Mucosa of stomach (tissue), 1 donor: ENCODE measurements at regions not wholly inside any gene's neighbourhood (a gene's known extent, or its start where the extent isn't known, plus 50 kb on each side); places are given as distances from the start of the nearest gene placed in this dataset.

Experiments
- H3K27me3 ChIP-seq: one replicate; pipeline ENCODE4 v1.7.0; 2013; ENCODE audit warnings: mild to moderate bottlenecking, low read length; ENCODE audit not compliant: control insufficient read depth, insufficient read depth
- H3K36me3 ChIP-seq: one replicate; pipeline ENCODE4 v1.7.0; 2013; ENCODE audit warnings: low read length; ENCODE audit not compliant: control insufficient read depth, insufficient read depth
- H3K4me1 ChIP-seq: one replicate; pipeline ENCODE4 v1.7.0; 2013; ENCODE audit warnings: mild to moderate bottlenecking, low read length; ENCODE audit not compliant: control insufficient read depth, insufficient read depth
- H3K4me3 ChIP-seq: one replicate; pipeline ENCODE4 v1.7.0; 2013; ENCODE audit warnings: low read length
- H3K9ac ChIP-seq: one replicate; pipeline ENCODE4 v1.7.0; 2013; ENCODE audit warnings: mild to moderate bottlenecking, low read length, moderate library complexity
- H3K9me3 ChIP-seq: one replicate; pipeline ENCODE4 v1.7.0; 2013; ENCODE audit warnings: mild to moderate bottlenecking, low read length, moderate library complexity; ENCODE audit not compliant: control insufficient read depth
- donor health status: Pancreatic carcinoma.

DNA sequence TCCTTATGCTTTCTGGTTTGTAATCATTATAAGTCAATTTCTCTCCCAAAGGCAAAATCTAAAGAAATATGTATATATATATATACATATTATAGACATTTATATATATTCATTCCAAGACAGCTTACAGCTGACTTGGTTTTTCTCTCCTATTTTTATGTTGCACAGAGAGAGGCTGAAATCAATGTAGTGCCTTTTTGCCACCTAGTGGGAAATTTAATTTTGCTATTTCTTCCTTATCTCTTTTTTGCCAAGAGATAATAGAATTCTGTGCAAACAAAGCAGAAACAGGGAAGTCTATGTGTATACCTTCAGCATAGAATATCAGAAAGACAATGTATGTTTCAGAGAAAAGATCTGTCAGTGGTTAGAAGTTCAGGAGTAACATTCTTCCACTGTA is 186.0 kb upstream of the ANO5 start:
- Histone ChIP-seq H3K27me3 (no peaks in the 10 kb centered on the region), H3K36me3 (no peaks in the 10 kb centered on the region), H3K9ac (no peak overlapping the region), H3K9me3 (no peaks in the 10 kb centered on the region), H3K4me1 (no peaks in the 10 kb centered on the region), H3K4me3 (no peak overlapping the region)

DNA sequence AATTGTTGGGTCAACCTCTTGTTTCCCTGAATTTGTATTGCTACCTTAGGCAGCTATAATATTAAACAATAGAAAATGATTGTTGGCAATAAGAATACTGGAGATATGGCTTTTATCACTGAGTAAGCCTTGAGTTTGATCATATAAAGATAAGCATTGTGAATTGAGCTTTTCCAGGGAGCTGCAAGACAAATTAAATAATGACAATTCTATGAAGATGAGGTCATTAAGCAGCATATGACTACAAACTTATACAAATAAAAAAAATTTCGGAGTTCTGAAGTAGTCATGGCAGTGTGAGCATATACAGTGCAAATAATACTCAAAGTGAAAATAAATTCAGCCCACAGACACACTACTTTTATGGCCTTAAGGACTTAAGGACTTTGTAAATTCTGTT is 161.1 kb upstream of the ANO5 start:
- no peak overlapping the region for H3K9ac ChIP-seq
- H3K4me3 ChIP-seq: no peak overlapping the region
- H3K4me1 ChIP-seq: no peaks in the 10 kb centered on the region
- no peaks in the 10 kb centered on the region for H3K9me3 ChIP-seq
- no peaks in the 10 kb centered on the region for H3K36me3 ChIP-seq
- H3K27me3 ChIP-seq: no peaks in the 10 kb centered on the region

DNA sequence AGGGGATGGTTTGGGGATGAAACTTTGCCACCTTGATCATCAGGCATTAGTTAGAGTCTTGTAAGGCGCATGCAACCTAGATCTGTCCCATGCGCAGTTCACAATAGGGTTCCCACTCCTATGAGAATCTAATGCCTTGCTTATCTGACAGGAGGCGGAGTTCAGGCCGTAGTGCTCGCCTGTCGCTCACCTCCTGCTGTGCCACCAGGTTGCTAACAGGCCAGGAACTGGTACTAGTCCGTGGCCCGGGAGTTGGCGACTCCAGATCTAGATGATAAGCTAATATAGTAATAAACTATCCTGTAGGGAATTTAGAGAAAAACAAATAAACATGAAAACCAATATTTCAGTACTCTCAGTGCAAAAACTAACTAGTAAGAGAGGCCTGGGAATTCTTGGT is 155.4 kb upstream of the ANO5 start:
- Histone ChIP-seq H3K36me3 (no peaks in the 10 kb centered on the region), H3K27me3 (no peaks in the 10 kb centered on the region), H3K4me3 (no peak overlapping the region), H3K4me1 (no peaks in the 10 kb centered on the region), H3K9me3 (no peaks in the 10 kb centered on the region), H3K9ac (no peak overlapping the region)

DNA sequence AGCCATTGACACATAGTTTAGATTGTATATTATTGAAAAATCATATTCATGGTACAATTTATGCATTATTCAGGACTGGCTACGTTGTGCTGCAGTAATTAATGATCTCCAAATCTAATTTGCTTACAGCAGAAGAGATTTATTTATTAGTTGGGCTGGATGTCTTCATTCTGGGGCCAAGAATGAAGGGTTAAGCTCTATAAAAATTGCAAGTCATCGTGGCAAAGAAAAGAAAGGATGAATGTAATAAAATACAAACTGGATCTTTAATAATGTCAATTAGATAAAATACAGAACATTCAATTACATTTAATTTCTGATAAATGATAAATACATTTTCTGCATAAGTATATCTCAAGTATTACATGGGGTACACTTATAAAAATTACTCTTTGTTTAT is 151.8 kb upstream of the ANO5 start:
- Histone ChIP-seq H3K36me3 (no peaks in the 10 kb centered on the region), H3K9me3 (no peaks in the 10 kb centered on the region), H3K27me3 (no peaks in the 10 kb centered on the region), H3K9ac (no peak overlapping the region), H3K4me1 (no peaks in the 10 kb centered on the region), H3K4me3 (no peak overlapping the region)

DNA sequence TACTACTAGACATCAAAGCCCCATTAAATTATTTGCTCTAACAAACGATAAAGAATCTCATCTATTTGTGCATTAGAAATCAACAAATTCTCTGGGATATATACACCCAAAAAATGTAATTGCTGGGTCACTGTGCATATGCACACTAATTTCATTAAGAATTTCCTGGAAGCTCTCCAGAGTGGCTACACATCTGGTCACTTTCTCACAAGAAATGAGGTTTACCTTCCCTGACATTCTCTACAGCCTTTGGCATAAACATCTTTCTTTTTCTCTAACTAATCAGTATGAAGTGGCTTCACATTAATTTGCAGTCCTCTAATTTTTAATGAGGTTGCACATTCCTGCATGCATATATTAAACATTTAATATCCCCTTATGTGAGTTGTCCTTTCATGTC is 150.8 kb upstream of the ANO5 start:
- Histone ChIP-seq H3K36me3 (no peaks in the 10 kb centered on the region), H3K9me3 (no peaks in the 10 kb centered on the region), H3K9ac (no peak overlapping the region), H3K4me3 (no peak overlapping the region), H3K27me3 (no peaks in the 10 kb centered on the region), H3K4me1 (no peaks in the 10 kb centered on the region)

DNA sequence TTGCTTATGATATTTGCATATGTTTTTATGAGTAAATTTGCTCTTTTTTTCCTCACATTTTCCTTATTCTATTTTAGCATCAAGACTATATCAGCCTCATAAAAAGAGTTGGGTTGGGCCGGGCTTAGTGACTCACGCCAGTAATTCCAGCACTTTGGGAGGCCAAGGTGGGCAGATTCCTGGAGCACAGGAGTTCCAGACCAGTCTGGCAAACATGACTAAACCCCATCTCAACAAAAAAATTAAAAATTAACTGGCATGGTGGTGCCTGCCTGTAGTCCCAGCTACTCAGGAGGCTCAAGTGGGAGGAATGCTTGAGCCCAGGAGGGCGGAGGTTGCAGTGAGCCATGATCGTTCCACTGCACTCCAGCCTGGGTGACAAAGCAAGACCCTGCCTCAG is 148.8 kb upstream of the ANO5 start:
- H3K4me1 ChIP-seq: no peaks in the 10 kb centered on the region
- no peaks in the 10 kb centered on the region for H3K36me3 ChIP-seq
- no peak overlapping the region for H3K4me3 ChIP-seq
- H3K9me3 ChIP-seq: no peaks in the 10 kb centered on the region
- no peaks in the 10 kb centered on the region for H3K27me3 ChIP-seq
- H3K9ac ChIP-seq: no peak overlapping the region

DNA sequence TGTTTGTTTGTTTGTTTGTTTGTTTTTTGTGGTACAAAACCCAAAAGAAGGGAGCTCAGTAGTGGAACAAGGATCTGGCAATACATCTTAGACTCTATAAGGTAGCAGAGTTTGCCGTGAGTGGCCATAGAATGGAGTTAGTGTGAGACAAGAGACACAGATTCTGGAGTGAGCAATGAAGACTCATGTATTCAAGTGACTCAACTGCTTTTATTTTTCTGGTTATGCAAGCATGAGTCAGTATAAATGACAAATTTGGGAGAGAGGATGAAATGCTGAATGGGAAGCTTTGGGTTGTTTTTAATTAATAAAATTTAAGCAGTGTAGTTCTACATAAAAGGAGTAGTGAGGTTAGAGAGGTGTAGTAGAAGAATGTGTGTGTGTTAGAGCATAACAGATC is 143.6 kb upstream of the ANO5 start:
- H3K9me3 ChIP-seq: no peaks in the 10 kb centered on the region
- no peak overlapping the region for H3K4me3 ChIP-seq
- no peak overlapping the region for H3K9ac ChIP-seq
- no peaks in the 10 kb centered on the region for H3K27me3 ChIP-seq
- H3K36me3 ChIP-seq: no peaks in the 10 kb centered on the region
- H3K4me1 ChIP-seq: no peaks in the 10 kb centered on the region

DNA sequence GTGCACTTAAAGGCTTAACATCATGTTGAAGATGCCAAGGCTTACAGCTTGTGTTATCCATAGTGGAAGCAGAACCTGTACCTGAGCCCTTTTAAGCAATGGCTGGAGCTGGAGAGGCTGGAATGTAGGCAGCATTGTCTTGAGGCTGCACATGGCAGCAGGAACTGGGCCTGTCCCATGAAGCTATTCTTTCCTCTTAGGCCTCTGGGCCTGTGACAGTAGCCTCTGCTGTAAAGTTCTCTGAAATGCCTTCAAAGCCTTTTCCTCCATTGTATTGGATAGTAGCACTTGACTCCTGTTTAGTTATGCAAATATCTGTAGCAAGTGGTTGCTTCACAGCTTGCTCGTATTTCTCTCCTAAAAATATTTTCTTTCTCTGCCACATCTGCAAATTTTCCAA is 127.4 kb upstream of the ANO5 start:
- Histone ChIP-seq H3K9ac (no peak overlapping the region), H3K36me3 (no peaks in the 10 kb centered on the region), H3K4me3 (no peak overlapping the region), H3K9me3 (no peaks in the 10 kb centered on the region), H3K27me3 (no peaks in the 10 kb centered on the region), H3K4me1 (no peaks in the 10 kb centered on the region)

DNA sequence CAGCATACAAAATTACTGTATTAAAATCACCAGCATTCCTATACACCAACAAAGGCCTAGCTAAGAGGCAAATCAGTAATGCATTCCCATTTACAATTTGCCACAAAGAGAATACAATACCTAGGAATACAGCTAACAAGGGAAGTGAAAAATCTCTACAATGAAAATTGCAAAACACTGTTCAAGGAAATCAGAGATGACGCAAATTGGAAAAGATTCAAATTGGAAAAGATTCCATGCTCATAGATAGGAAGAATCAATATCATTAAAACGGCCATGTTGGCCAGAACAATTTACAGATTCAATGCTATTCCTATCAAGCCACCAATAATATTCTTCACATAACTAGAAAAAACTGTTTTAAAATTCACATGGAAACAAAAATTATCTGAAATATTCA is 123.0 kb upstream of the ANO5 start:
- H3K4me3 ChIP-seq: no peak overlapping the region
- no peaks in the 10 kb centered on the region for H3K9me3 ChIP-seq
- H3K27me3 ChIP-seq: no peaks in the 10 kb centered on the region
- H3K9ac ChIP-seq: no peak overlapping the region
- no peaks in the 10 kb centered on the region for H3K4me1 ChIP-seq
- no peaks in the 10 kb centered on the region for H3K36me3 ChIP-seq

DNA sequence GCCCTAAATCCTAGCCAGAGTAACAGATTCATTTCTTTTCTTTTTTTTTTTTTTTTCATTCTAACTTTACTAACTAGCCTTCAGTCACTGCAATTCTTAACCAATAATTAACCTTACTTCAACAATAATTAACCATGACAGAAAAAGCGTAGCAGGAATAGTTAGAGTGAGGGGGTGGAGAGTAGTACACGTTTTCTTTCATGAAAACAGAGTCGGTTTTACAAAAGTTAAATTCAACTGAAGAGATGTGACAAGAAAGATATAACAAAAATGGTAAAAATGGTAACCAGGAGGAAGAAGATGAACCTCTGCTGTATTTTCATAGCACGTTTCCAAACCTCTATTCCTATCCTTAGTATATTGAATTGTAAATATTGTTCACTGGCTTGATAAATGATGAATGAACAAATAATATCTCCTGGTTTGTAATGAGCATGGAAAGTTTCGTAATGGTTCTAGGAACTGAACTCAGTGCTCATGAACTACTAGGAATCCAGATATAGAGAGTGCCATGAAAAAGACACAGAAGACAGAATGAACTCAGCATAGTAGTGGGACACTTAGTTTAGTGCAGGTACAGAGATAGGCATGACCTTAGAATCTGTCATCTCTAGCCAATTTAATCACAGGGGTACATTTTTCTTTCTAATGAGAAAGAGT is 116.5 kb upstream of the ANO5 start:
- Histone ChIP-seq H3K36me3 (no peaks in the 10 kb centered on the region), H3K27me3 (no peaks in the 10 kb centered on the region), H3K4me1 (no peaks in the 10 kb centered on the region), H3K9ac (no peak overlapping the region), H3K4me3 (no peak overlapping the region), H3K9me3 (no peaks in the 10 kb centered on the region)

DNA sequence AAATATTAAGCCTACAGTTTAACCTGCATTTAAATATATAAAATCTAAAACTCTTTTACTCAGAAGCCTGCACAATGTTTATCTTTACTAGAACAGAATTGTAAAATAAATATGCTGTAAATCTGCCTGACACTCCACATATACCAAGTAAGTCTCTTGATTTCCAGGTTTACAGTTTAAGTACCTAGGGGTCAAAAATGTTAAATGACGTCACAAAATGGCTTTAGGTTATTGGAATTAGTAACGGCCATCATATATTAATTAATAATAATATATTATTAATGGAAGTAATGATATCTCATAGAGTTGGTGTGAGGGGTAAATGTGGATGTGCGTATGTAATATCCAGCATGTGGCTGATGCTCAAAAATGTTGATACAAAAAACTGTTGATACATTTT is 114.8 kb upstream of the ANO5 start:
- Histone ChIP-seq H3K27me3 (no peaks in the 10 kb centered on the region), H3K4me3 (no peak overlapping the region), H3K9ac (no peak overlapping the region), H3K9me3 (no peaks in the 10 kb centered on the region), H3K4me1 (peaks cover 4% of the 10 kb centered on the region), H3K36me3 (no peaks in the 10 kb centered on the region)

DNA sequence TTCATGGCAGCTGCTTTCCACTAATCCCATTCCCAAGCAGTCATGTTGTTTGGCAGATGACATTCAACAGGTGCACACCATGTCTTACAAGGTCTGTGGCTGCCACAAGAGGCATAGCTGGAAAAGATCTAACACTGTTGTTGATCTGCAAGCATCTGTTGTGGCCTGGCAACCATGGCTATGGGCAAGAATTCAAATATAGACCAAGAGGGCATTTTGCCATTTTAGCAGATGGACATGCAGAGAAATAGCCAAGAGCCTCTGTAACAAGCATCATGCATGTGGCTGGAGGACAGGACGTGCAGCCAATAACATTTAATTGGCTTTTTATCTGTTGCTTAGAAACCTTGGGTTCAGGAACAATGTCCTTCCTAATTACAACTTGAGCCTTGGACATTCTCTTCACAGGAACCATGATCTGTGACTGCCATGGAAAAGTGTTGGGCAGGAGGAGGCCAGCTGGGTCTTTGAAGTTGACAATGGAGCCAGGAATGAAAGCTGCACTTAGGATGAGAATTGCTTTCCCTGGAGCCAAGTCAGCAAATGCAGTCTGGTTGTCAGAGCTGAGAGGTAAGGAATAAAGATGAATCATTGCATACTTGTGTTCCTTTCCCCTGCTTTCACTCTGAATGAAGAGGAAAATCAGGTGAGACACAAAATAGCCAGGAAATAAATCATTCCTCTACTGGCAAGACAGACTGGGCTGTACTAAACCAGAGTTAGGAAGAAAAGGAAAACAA is 113.6 kb upstream of the ANO5 start:
- H3K27me3 ChIP-seq: no peaks in the 10 kb centered on the region
- no peaks in the 10 kb centered on the region for H3K9me3 ChIP-seq
- no peak overlapping the region for H3K4me3 ChIP-seq
- no peak overlapping the region for H3K9ac ChIP-seq
- peaks cover 4% of the 10 kb centered on the region for H3K4me1 ChIP-seq
- H3K36me3 ChIP-seq: no peaks in the 10 kb centered on the region
